ENCODE measurements at regions not wholly inside any gene's neighbourhood (a gene's known extent, or its start where the extent isn't known, plus 50 kb on each side); places are given as distances from the start of the nearest gene placed in this dataset.
"Not testable (repeated sequence)": the region's sequence is repeated elsewhere in the genome, so short reads cannot be mapped to it uniquely, and the experiment has no call there.

GRCh38 chr15:54803134-54803808, 393.5 kb downstream of the RSL24D1 start:
- Mint-ChIP-seq H3K27me3 (peaks cover 5% of the 10 kb centered on the region), H3K4me1 (peaks cover 7% of the 10 kb centered on the region), H3K36me3 (ENCODE audit: low read depth) (no peaks in the 10 kb centered on the region), H3K4me3 (no peak overlapping the region), H3K27ac (no peak overlapping the region), H3K9me3 (no peaks in the 10 kb centered on the region)
- DNase-seq (no peak), ATAC-seq (peak; percentile 46)

GRCh38 chr15:54792526-54792925, 404.2 kb downstream of the RSL24D1 start:
- Mint-ChIP-seq H3K9me3 (no peaks in the 10 kb centered on the region), H3K27ac (no peak overlapping the region), H3K4me3 (no peak overlapping the region), H3K36me3 (ENCODE audit: low read depth) (no peaks in the 10 kb centered on the region), H3K27me3 (no peaks in the 10 kb centered on the region), H3K4me1 (no peaks in the 10 kb centered on the region)
- ATAC-seq = no peak
- DNase-seq = no peak

- H3K9me3 Mint-ChIP-seq = no peaks in the 10 kb centered on the region
- no peak for DNase-seq
- H3K4me3 Mint-ChIP-seq = no peak overlapping the region
- H3K27me3 Mint-ChIP-seq = no peaks in the 10 kb centered on the region
- ATAC-seq = no peak
- H3K27ac Mint-ChIP-seq = no peak overlapping the region
- no peaks in the 10 kb centered on the region for H3K36me3 Mint-ChIP-seq (ENCODE audit: low read depth)
- H3K4me1 Mint-ChIP-seq = no peaks in the 10 kb centered on the region
Observed at GRCh38 chr15:54790693-54791092, 406.0 kb downstream of the RSL24D1 start.

- Mint-ChIP-seq H3K36me3 (ENCODE audit: low read depth) (no peaks in the 10 kb centered on the region), H3K4me3 (no peak overlapping the region), H3K27ac (no peak overlapping the region), H3K27me3 (no peaks in the 10 kb centered on the region), H3K9me3 (peaks cover 6% of the 10 kb centered on the region), H3K4me1 (no peaks in the 10 kb centered on the region)
- ATAC-seq = no peak
- DNase-seq = no peak
Observed at GRCh38 chr15:54789376-54789775, 407.4 kb downstream of the RSL24D1 start.

- H3K36me3 Mint-ChIP-seq (ENCODE audit: low read depth); H3K4me1 Mint-ChIP-seq; H3K27ac Mint-ChIP-seq; H3K4me3 Mint-ChIP-seq; DNase-seq; H3K27me3 Mint-ChIP-seq; ATAC-seq: not testable (repeated sequence)
- H3K9me3 Mint-ChIP-seq = peaks cover 18% of the 10 kb centered on the region
Observed at GRCh38 chr15:54781220-54781619, 415.5 kb downstream of the RSL24D1 start.

- ATAC-seq (no peak), DNase-seq (no peak)
- Mint-ChIP-seq H3K4me1 (no peaks in the 10 kb centered on the region), H3K9me3 (peaks cover 11% of the 10 kb centered on the region), H3K27ac (no peak overlapping the region), H3K27me3 (no peaks in the 10 kb centered on the region), H3K4me3 (no peak overlapping the region), H3K36me3 (ENCODE audit: low read depth) (no peaks in the 10 kb centered on the region)
Observed at GRCh38 chr15:54779271-54779670, 417.5 kb downstream of the RSL24D1 start.

- Mint-ChIP-seq H3K4me1 (no peaks in the 10 kb centered on the region), H3K27ac (no peak overlapping the region), H3K4me3 (no peak overlapping the region), H3K27me3 (no peaks in the 10 kb centered on the region), H3K9me3 (no peaks in the 10 kb centered on the region), H3K36me3 (ENCODE audit: low read depth) (no peaks in the 10 kb centered on the region)
- ATAC-seq (no peak), DNase-seq (no peak)
Observed at GRCh38 chr15:54776410-54776809, 420.3 kb downstream of the RSL24D1 start.

- H3K4me1 Mint-ChIP-seq = no peaks in the 10 kb centered on the region
- H3K36me3 Mint-ChIP-seq (ENCODE audit: low read depth) = no peaks in the 10 kb centered on the region
- no peak for ATAC-seq
- H3K9me3 Mint-ChIP-seq = peaks cover 5% of the 10 kb centered on the region
- no peak overlapping the region for H3K27ac Mint-ChIP-seq
- H3K27me3 Mint-ChIP-seq = no peaks in the 10 kb centered on the region
- H3K4me3 Mint-ChIP-seq = no peak overlapping the region
- no peak for DNase-seq
Observed at GRCh38 chr15:54772663-54773062, 424.1 kb downstream of the RSL24D1 start.

- H3K4me3 Mint-ChIP-seq; H3K27me3 Mint-ChIP-seq; H3K4me1 Mint-ChIP-seq; DNase-seq; H3K27ac Mint-ChIP-seq; H3K36me3 Mint-ChIP-seq (ENCODE audit: low read depth); ATAC-seq: not testable (repeated sequence)
- peaks cover 17% of the 10 kb centered on the region for H3K9me3 Mint-ChIP-seq
Observed at GRCh38 chr15:54749461-54749860, 447.3 kb downstream of the RSL24D1 start.

- Mint-ChIP-seq H3K4me1 (no peaks in the 10 kb centered on the region), H3K4me3 (no peak overlapping the region), H3K36me3 (ENCODE audit: low read depth) (no peaks in the 10 kb centered on the region), H3K27me3 (no peaks in the 10 kb centered on the region), H3K27ac (no peak overlapping the region), H3K9me3 (peaks cover 48% of the 10 kb centered on the region)
- no peak for DNase-seq
- ATAC-seq = no peak
Observed at GRCh38 chr15:54722342-54722986, 474.3 kb downstream of the RSL24D1 start.

GRCh38 chr15:54719325-54719724, 477.4 kb downstream of the RSL24D1 start:
- Mint-ChIP-seq H3K36me3 (ENCODE audit: low read depth) (no peaks in the 10 kb centered on the region), H3K27me3 (no peaks in the 10 kb centered on the region), H3K4me3 (no peak overlapping the region), H3K27ac (no peak overlapping the region), H3K9me3 (peaks cover 32% of the 10 kb centered on the region), H3K4me1 (no peaks in the 10 kb centered on the region)
- DNase-seq (no peak), ATAC-seq (no peak)

GRCh38 chr15:54707805-54708752, 488.7 kb downstream of the RSL24D1 start:
- Mint-ChIP-seq H3K36me3 (ENCODE audit: low read depth) (no peaks in the 10 kb centered on the region), H3K27ac (no peak overlapping the region), H3K9me3 (no peaks in the 10 kb centered on the region), H3K4me3 (no peak overlapping the region), H3K4me1 (no peaks in the 10 kb centered on the region), H3K27me3 (no peaks in the 10 kb centered on the region)
- DNase-seq (no peak), ATAC-seq (peak; percentile 15)

- no peaks in the 10 kb centered on the region for H3K36me3 Mint-ChIP-seq (ENCODE audit: low read depth)
- no peaks in the 10 kb centered on the region for H3K27me3 Mint-ChIP-seq
- H3K9me3 Mint-ChIP-seq = peaks cover 4% of the 10 kb centered on the region
- ATAC-seq = no peak
- no peaks in the 10 kb centered on the region for H3K4me1 Mint-ChIP-seq
- DNase-seq = no peak
- no peak overlapping the region for H3K4me3 Mint-ChIP-seq
- no peak overlapping the region for H3K27ac Mint-ChIP-seq
Observed at GRCh38 chr15:54687628-54688027, 509.1 kb downstream of the RSL24D1 start.
